ENCODE measurements at regions not wholly inside any gene's neighbourhood (a gene's known extent, or its start where the extent isn't known, plus 50 kb on each side); places are given as distances from the start of the nearest gene placed in this dataset.

GRCh38 chr7:1325646-1326510 lies 93.2 kb downstream of the UNCX start:
- H3K27me3 ChIP-seq (ENCODE audit: insufficient read depth, low read length, poor library complexity) = no peaks in the 10 kb centered on the region
- TF ChIP-seq, protein P1, sequence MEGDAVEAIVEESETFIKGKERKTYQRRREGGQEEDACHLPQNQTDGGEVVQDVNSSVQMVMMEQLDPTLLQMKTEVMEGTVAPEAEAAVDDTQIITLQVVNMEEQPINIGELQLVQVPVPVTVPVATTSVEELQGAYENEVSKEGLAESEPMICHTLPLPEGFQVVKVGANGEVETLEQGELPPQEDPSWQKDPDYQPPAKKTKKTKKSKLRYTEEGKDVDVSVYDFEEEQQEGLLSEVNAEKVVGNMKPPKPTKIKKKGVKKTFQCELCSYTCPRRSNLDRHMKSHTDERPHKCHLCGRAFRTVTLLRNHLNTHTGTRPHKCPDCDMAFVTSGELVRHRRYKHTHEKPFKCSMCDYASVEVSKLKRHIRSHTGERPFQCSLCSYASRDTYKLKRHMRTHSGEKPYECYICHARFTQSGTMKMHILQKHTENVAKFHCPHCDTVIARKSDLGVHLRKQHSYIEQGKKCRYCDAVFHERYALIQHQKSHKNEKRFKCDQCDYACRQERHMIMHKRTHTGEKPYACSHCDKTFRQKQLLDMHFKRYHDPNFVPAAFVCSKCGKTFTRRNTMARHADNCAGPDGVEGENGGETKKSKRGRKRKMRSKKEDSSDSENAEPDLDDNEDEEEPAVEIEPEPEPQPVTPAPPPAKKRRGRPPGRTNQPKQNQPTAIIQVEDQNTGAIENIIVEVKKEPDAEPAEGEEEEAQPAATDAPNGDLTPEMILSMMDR (IDR thresholded peaks at IDR 0.05; ENCODE audit: borderline replicate concordance, extremely low read depth, low read length, poor library complexity, severe bottlenecking) = no peak
- TF ChIP-seq EZH2 (IDR thresholded peaks at IDR 0.05; ENCODE audit: borderline replicate concordance, low read depth, low read length, severe bottlenecking) = no peak

DNA sequence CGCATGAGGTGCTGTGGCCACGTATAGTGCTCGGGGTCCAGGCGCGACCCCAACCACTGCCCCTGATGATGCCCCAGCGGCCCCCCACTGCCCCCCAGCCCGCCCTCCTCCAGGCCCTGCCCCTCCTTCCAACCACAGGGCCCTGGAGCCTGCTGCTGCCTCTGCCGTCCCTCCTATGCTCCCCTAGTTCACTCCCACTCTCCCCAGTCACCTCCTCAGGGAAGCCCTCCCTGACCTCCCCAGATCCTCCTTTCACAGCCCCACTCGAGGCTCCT lies 93.8 kb downstream of the UNCX start:
- TF ChIP-seq, protein P1 (IDR thresholded peaks at IDR 0.05; ENCODE audit: borderline replicate concordance, extremely low read depth, low read length, poor library complexity, severe bottlenecking) = no peak
- no peak for TF ChIP-seq EZH2 (IDR thresholded peaks at IDR 0.05; ENCODE audit: borderline replicate concordance, low read depth, low read length, severe bottlenecking)
- no peak for DNase-seq
- Histone ChIP-seq H3K79me2 (ENCODE audit: insufficient read depth, low read length) (no peaks in the 10 kb centered on the region), H3K4me1 (ENCODE audit: insufficient read depth, low read length) (no peaks in the 10 kb centered on the region), H3K27ac (ENCODE audit: low read length) (no peak overlapping the region), H3K9me3 (ENCODE audit: insufficient read depth, low read length, severe bottlenecking) (no peaks in the 10 kb centered on the region), H3K27me3 (ENCODE audit: insufficient read depth, low read length, poor library complexity) (no peaks in the 10 kb centered on the region), H3K4me2 (ENCODE audit: insufficient read depth, low read length) (no peak overlapping the region), H4K20me1 (ENCODE audit: insufficient read depth, low read length) (no peaks in the 10 kb centered on the region), H2AFZ (ENCODE audit: low read depth, low read length) (no peak overlapping the region), H3K9ac (ENCODE audit: low read depth, low read length) (no peak overlapping the region), H3K4me3 (ENCODE audit: low read depth in 1 of 2, low read length in 2 of 2) (no peak overlapping the region), H3K36me3 (ENCODE audit: insufficient read depth, low read length) (no peaks in the 10 kb centered on the region)
- no peak for ATAC-seq (ENCODE audit: insufficient read depth, low read depth)

More at GRCh38 chr7:1325646-1326510, 93.2 kb downstream of the UNCX start:
- no peaks in the 10 kb centered on the region for H3K36me3 ChIP-seq (ENCODE audit: insufficient read depth, low read length)
- ATAC-seq (ENCODE audit: insufficient read depth, low read depth) (no peak), DNase-seq (no peak)
- no peak overlapping the region for H3K4me3 ChIP-seq (ENCODE audit: low read depth in 1 of 2, low read length in 2 of 2)
- no peak overlapping the region for H3K9ac ChIP-seq (ENCODE audit: low read depth, low read length)
- no peak overlapping the region for H3K4me2 ChIP-seq (ENCODE audit: insufficient read depth, low read length)
- H3K27ac ChIP-seq (ENCODE audit: low read length) = no peak overlapping the region
- no peaks in the 10 kb centered on the region for H3K79me2 ChIP-seq (ENCODE audit: insufficient read depth, low read length)
- H3K4me1 ChIP-seq (ENCODE audit: insufficient read depth, low read length) = no peaks in the 10 kb centered on the region
- H4K20me1 ChIP-seq (ENCODE audit: insufficient read depth, low read length) = no peaks in the 10 kb centered on the region
- no peaks in the 10 kb centered on the region for H3K9me3 ChIP-seq (ENCODE audit: insufficient read depth, low read length, severe bottlenecking)
- H2AFZ ChIP-seq (ENCODE audit: low read depth, low read length) = no peak overlapping the region

DNA sequence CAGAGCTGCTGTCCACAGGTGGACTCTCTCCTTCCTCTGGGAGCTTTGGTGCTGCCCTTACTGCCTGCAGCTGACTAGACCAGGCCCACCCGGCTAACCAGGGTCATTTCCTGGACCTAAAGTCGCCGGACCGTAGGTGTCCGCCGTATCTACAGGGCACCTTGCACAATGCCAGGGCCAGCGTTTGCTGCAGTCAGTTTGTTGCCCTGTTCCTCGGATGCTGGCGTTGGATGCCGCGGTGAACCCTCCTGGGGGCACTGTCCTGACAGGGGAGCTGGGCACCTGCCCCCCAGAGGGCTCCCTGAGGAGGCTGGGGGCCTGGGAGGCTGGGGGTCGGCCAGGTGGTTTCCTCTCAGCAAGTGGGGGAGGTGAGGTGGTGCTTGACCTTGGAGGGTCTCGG lies 96.6 kb downstream of the UNCX start:
- no peaks in the 10 kb centered on the region for H4K20me1 ChIP-seq (ENCODE audit: insufficient read depth, low read length)
- no peak overlapping the region for H3K4me2 ChIP-seq (ENCODE audit: insufficient read depth, low read length)
- DNase-seq (no peak), ATAC-seq (ENCODE audit: insufficient read depth, low read depth) (no peak)
- H3K36me3 ChIP-seq (ENCODE audit: insufficient read depth, low read length) = no peaks in the 10 kb centered on the region
- H3K79me2 ChIP-seq (ENCODE audit: insufficient read depth, low read length) = no peaks in the 10 kb centered on the region
- H3K4me3 ChIP-seq (ENCODE audit: low read depth in 1 of 2, low read length in 2 of 2) = no peak overlapping the region
- no peak overlapping the region for H3K9ac ChIP-seq (ENCODE audit: low read depth, low read length)
- no peaks in the 10 kb centered on the region for H3K4me1 ChIP-seq (ENCODE audit: insufficient read depth, low read length)
- H3K27ac ChIP-seq (ENCODE audit: low read length) = no peak overlapping the region
- no peaks in the 10 kb centered on the region for H3K27me3 ChIP-seq (ENCODE audit: insufficient read depth, low read length, poor library complexity)
- no peak overlapping the region for H2AFZ ChIP-seq (ENCODE audit: low read depth, low read length)
- no peaks in the 10 kb centered on the region for H3K9me3 ChIP-seq (ENCODE audit: insufficient read depth, low read length, severe bottlenecking)
- TF ChIP-seq, protein P1 (IDR thresholded peaks at IDR 0.05; ENCODE audit: borderline replicate concordance, extremely low read depth, low read length, poor library complexity, severe bottlenecking) = no peak
- TF ChIP-seq EZH2 (IDR thresholded peaks at IDR 0.05; ENCODE audit: borderline replicate concordance, low read depth, low read length, severe bottlenecking) = no peak

Data from DND-41 (cell line).